ENCODE measurements at regions not wholly inside any gene's neighbourhood (a gene's known extent, or its start where the extent isn't known, plus 50 kb on each side); places are given as distances from the start of the nearest gene placed in this dataset.

DNA sequence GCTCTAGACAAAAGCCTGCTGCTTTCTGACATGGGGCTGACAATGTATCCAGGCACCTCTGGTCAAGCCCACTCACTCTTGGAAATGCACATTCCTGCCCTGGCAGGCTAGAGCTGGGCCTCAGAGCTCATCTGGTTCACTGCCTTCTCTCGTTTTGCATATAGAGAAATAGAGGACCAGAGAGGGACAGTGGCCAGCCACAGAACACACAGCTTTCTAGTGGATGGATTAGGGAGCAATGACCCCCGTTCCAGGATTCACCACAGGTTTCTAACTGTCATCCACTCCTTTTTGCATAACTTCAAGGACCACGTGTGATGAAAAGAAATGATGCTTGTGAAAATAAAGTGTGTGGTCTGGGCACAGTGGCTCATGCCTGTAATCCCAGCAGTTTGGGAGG lies 129.6 kb upstream of the IGSF21 start:
- TF ChIP-seq, protein P1, sequence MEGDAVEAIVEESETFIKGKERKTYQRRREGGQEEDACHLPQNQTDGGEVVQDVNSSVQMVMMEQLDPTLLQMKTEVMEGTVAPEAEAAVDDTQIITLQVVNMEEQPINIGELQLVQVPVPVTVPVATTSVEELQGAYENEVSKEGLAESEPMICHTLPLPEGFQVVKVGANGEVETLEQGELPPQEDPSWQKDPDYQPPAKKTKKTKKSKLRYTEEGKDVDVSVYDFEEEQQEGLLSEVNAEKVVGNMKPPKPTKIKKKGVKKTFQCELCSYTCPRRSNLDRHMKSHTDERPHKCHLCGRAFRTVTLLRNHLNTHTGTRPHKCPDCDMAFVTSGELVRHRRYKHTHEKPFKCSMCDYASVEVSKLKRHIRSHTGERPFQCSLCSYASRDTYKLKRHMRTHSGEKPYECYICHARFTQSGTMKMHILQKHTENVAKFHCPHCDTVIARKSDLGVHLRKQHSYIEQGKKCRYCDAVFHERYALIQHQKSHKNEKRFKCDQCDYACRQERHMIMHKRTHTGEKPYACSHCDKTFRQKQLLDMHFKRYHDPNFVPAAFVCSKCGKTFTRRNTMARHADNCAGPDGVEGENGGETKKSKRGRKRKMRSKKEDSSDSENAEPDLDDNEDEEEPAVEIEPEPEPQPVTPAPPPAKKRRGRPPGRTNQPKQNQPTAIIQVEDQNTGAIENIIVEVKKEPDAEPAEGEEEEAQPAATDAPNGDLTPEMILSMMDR (tag by site-specific recombination; IDR thresholded peaks at IDR 0.05): no peak
- TF ChIP-seq, protein P2, sequence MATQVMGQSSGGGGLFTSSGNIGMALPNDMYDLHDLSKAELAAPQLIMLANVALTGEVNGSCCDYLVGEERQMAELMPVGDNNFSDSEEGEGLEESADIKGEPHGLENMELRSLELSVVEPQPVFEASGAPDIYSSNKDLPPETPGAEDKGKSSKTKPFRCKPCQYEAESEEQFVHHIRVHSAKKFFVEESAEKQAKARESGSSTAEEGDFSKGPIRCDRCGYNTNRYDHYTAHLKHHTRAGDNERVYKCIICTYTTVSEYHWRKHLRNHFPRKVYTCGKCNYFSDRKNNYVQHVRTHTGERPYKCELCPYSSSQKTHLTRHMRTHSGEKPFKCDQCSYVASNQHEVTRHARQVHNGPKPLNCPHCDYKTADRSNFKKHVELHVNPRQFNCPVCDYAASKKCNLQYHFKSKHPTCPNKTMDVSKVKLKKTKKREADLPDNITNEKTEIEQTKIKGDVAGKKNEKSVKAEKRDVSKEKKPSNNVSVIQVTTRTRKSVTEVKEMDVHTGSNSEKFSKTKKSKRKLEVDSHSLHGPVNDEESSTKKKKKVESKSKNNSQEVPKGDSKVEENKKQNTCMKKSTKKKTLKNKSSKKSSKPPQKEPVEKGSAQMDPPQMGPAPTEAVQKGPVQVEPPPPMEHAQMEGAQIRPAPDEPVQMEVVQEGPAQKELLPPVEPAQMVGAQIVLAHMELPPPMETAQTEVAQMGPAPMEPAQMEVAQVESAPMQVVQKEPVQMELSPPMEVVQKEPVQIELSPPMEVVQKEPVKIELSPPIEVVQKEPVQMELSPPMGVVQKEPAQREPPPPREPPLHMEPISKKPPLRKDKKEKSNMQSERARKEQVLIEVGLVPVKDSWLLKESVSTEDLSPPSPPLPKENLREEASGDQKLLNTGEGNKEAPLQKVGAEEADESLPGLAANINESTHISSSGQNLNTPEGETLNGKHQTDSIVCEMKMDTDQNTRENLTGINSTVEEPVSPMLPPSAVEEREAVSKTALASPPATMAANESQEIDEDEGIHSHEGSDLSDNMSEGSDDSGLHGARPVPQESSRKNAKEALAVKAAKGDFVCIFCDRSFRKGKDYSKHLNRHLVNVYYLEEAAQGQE (tag by site-specific recombination; IDR thresholded peaks at IDR 0.05): no peak
- no peak for TF ChIP-seq ZNF169 (tag by site-specific recombination; IDR thresholded peaks at IDR 0.05)
- TF ChIP-seq ZNF596 (tag by site-specific recombination; IDR thresholded peaks at IDR 0.05): no peak
- TF ChIP-seq PRDM1 (tag by site-specific recombination; IDR thresholded peaks at IDR 0.05): no peak
- no peak for TF ChIP-seq ZNF23 (tag by site-specific recombination; IDR thresholded peaks at IDR 0.05; ENCODE audit: borderline replicate concordance)
- no peak for TF ChIP-seq ZNF423 (tag by site-specific recombination; IDR thresholded peaks at IDR 0.05)
- TF ChIP-seq ZNF37A (tag by site-specific recombination; IDR thresholded peaks at IDR 0.05): no peak
- no peak for TF ChIP-seq WT1 (tag by site-specific recombination; IDR thresholded peaks at IDR 0.05)
- TF ChIP-seq TCF7L2 (IDR thresholded peaks at IDR 0.05; ENCODE audit: borderline replicate concordance, low read depth, low read length): no peak
- TF ChIP-seq KLF8 (tag by site-specific recombination; IDR thresholded peaks at IDR 0.05): no peak
